Left kidney (tissue), 1 donor: ENCODE measurements at regions not wholly inside any gene's neighbourhood (a gene's known extent, or its start where the extent isn't known, plus 50 kb on each side); places are given as distances from the start of the nearest gene placed in this dataset.
A peak's percentile ranks its signal among the peaks of the same experiment; 100 is the strongest.

Experiments used
- DNase-seq: peaks from one replicate; pipeline ENCODE4 v3.0.0-alpha.2; 2013

DNA sequence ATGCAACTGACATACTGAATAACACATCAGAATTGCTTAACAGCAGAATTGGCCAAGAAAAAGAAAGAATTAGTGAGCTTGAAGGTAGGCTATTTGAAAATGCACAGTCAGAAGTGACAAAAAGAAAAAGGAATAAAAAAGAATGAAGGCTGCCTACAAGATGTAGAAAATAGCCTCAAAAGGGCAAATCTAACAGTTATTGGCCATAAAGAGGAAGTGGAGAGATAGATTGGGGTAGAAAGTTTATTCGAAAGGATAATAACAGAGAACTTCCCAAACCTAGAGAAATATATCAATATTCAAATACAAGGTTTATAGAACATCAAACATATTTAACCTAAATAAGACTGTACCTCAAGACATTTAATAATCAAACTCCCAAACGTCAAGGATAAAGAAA is 67.5 kb downstream of the ATP6V1G3 start:
- no peak for DNase-seq

GRCh38 chr1:198472119-198472518 is 68.4 kb downstream of the ATP6V1G3 start:
- no peak for DNase-seq

GRCh38 chr1:198467907-198468306 is 72.6 kb downstream of the ATP6V1G3 start:
- no peak for DNase-seq

GRCh38 chr1:198467342-198467741 is 73.1 kb downstream of the ATP6V1G3 start:
- no peak for DNase-seq

GRCh38 chr1:198465201-198466144 is 75.0 kb downstream of the ATP6V1G3 start:
- peak; percentile 40 for DNase-seq

DNA sequence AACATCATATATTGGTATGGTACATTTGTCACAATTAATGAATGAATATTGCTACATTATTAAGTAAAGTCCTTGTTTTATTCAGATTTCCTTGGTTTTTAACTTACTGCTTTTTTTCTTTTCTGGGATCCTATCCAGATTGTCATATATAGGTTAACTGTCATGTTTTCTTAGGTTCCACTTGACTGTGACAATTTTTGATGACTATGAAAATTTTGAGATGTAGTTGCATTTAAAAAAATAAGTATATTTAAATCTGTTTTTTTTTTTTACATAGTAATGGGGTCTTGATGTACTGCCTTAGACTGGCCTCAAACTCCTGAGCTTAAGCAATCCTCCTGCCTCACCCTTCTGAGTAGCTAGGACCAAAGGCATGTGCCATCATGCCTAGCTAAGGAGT is 76.8 kb downstream of the ATP6V1G3 start:
- no peak for DNase-seq

DNA sequence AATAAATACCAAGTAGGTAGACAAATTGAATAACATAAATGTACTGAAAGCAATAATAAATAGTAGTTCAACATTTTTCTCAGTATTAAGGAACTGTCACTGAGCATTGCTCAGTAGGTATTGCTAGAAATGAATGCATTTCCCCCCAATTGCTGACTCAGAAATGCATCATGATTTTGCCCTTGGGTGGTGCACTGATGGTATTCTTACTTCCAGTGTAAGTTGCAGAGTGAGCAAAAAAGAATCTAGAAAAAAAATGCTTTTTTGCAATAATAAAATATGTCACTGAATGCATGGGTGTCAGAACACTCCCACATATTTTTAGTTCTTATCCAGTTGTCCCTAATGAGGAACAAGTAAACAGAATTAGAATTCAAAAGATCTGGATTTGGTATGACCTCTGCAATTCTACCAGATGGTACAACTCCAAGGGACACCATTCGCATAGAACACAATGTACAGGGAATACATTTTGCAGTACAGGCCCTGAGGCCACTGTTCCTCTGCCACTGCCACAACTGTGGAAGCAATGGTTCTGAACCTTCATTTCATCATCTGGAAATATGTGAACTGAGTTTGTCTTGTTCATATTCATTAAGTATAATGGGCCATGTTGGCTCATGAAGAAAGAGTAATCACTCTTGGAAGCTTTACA is 78.0 kb downstream of the ATP6V1G3 start:
- no peak for DNase-seq

DNA sequence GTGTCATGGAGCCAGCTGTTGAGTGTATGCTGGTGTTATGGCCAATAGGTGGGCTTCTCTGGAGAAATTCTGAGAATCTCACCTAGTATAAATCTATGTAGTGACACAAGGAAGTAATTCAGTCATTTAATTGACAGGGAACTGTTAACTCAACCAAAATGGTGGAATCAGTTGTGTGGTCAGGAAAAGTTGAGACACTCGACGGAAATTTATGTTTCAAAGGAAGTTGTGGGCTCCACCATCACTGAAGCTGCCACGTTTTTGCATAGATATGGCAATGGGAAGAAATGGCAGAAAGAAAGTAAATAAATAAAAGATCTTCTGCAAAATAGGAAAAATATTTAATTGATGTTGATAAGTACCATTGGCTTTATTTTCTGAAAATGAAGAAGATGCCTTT is 84.5 kb downstream of the ATP6V1G3 start:
- no peak for DNase-seq

DNA sequence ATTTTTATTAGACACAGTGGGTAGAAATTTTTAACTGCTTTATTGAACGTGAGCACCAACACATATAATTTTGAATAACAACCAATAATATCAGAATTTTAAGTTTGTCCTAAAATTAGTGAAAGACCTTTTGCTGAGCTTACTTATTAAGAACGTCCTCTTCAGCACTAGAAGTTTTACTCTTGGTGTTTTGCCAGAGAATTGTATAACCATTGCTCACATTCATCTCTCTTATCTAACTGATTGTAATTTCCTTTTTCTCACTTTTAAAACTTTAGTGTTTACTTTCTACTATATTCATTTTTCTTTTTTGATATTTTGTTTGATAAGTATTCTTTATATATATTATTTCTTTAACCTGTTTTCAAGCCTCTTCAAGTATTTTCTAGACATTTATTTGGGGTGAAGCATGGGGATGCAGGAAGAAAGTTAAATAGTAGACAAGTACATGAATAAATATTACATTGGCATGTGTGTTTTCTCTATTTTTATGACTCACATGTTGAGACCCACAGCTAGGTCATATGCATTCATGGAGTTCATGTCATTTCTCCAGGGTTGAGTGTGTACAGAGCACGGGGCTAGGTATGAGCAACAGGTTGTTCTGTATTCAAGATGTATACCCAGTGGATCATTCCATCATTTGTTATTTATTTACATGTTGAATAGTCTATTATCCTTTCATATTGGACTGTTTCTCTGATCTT is 90.6 kb downstream of the ATP6V1G3 start:
- DNase-seq, result no peak

GRCh38 chr1:198449261-198449660 is 91.2 kb downstream of the ATP6V1G3 start:
- no peak for DNase-seq

DNA sequence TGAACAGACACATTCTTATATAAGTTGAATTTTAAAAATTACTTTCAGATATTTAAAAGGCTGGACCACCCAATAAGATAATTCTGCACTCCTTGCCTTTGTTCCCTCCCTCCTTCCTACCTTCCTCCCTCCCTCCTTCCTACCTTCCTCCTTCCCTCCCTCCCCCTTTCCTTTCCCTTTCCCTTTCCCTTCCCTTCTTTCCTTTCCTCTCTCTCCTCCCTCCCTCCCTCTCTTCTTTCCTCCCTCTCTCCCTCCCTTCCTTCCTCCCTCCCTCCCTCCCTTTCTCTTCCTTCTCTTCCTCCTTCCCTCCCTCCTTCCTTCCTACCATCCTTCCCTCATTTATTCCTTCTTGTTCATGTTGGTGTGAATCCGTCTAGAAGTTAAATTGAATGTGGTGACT is 93.0 kb downstream of the ATP6V1G3 start:
- no peak for DNase-seq

DNA sequence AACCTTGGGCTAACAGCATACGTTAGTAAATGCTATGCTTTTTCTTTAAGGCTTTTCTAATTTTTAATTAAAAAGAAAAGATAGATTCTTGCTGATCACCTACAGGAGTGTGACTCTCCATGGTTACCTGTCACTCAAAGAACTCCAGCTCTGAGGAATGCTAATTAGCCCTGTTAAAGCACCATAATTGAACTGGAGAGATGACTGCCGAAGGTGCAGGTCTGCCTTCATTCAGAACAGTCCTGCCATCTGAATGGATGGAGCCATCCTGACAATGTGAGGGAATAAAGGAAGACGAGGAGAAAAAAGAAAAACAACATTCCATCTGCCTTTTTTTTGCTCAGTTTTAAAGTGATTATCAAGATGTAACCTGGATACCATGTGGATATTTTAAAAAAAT is 94.6 kb downstream of the ATP6V1G3 start:
- DNase-seq, result no peak

DNA sequence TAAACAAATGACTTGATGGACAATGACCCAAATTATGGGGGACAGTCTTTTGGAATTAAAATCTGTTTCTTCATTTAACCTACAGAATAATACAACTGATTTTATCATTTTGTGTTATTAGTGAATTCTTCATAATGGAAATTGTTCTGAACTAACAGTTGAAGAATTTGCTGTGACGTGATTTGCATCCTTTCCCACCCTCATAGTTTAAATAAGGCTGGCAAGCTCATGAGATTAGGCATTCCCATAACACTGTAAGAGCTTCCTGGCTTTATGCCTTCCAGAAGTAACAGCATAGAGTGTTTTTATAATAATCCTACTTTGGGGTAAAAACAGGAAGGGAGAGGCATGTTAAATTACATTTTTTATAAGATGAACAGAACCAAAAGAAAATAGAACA is 95.7 kb downstream of the ATP6V1G3 start:
- DNase-seq, result no peak

DNA sequence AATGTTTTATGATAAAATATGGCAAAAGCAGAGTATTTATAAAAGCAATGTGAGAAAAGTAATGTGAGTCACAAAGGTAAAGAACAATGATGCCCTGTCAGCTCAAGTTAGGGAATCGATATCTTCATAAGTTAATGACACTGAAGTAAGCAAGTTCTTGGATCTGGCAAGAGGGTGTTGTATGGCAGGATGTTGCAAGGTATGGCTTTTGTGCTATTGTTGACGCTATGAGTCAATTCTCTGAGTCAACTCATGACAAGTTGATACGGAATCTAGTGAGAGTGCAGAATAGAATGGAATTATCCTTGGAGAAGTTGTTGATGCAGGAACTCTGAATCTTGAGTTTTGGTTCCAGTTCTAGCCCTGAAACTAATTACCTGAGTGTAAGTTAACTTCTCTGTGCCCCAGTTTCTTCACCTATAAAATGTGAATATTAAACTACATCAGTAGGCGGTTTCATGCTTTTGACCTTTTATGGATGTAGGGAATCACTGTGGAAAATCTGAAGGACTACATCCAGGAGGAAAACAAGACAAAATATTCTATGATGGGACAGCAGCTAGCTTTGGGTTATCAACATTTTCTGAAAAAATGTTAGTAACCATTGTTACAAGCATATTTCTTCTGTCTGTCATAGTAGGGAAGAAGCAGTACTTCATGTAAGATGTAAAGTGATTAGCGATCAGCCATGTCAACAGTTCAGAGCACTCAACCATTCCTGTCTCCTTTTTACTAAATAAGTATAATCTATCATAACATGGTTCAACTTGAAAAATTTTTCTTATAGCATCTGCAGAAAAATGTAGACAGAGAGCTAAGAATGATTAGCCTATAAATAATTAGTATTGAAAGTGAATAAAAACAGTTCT is 96.9 kb downstream of the ATP6V1G3 start:
- DNase-seq, result no peak

DNA sequence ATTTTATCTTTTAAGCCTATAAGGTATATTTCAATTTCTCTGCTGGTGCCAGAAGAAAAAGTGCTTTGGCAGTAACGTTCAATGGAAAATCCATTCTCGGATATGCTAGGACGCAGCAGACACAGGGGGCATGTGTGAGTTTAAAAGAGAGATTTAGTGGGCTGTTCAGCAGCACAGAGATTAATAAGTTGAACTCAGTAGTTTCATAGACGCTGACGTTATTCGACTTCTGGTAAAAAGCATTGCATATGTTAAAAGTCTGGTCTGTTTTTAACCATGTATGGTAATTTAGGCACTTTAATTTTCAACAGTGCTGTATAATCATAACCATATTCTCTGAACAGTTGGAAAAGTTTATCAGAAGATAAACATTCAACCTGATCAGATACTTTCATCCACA is 99.6 kb downstream of the ATP6V1G3 start:
- DNase-seq, result no peak

DNA sequence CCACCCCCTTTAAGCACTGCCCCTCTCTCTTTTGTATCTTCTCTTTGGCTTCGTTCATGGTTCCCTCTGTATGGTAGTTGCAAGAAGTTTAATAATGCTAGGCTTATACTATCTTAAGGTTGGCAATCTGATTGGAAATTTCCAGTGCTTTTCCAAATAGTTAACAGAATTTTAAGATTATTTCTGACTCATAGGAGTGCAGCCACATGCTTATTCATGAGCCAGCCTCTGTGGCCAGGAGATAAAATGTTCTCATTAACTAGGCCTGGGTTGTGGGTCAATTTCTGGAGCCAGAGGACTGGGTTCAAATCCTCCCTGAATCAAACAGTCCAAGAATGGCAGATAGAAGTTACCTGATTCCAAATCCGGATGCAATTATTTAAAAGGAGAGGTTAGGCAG is 103.1 kb downstream of the ATP6V1G3 start:
- DNase-seq, result no peak

- DNase-seq, result no peak
Measured at GRCh38 chr1:198436276-198436675, 104.2 kb downstream of the ATP6V1G3 start.

- no peak for DNase-seq
Measured at GRCh38 chr1:198435056-198435455, 105.4 kb downstream of the ATP6V1G3 start.

- no peak for DNase-seq
Measured at GRCh38 chr1:198424441-198424840, 116.0 kb downstream of the ATP6V1G3 start.

GRCh38 chr1:198423673-198424072 is 116.8 kb downstream of the ATP6V1G3 start:
- no peak for DNase-seq

GRCh38 chr1:198417039-198417438 is 123.4 kb downstream of the ATP6V1G3 start:
- DNase-seq, result no peak

- no peak for DNase-seq
Measured at GRCh38 chr1:198416296-198416695, 124.2 kb downstream of the ATP6V1G3 start.
